ENCODE measurements at regions not wholly inside any gene's neighbourhood (a gene's known extent, or its start where the extent isn't known, plus 50 kb on each side); places are given as distances from the start of the nearest gene placed in this dataset.

GRCh38 chr11:130546438-130546837, 98.0 kb downstream of the ADAMTS15 start:
- DNase-seq (ENCODE audit: low spot score): no peak
- Histone ChIP-seq H3K27ac (no peak overlapping the region), H3K4me3 (no peak overlapping the region)
- no peak for TF ChIP-seq CTCF (IDR thresholded peaks at IDR 0.05)

- Histone ChIP-seq H3K27ac (no peak overlapping the region), H3K4me3 (no peak overlapping the region)
- no peak for DNase-seq (ENCODE audit: low spot score)
- no peak for TF ChIP-seq CTCF (IDR thresholded peaks at IDR 0.05)
These were observed 98.7 kb downstream of the ADAMTS15 start for GRCh38 chr11:130546901-130547694.

- no peak overlapping the region for H3K27ac ChIP-seq
- DNase-seq (ENCODE audit: low spot score): no peak
- no peak for TF ChIP-seq CTCF (IDR thresholded peaks at IDR 0.05)
- no peak overlapping the region for H3K4me3 ChIP-seq
These were observed 99.5 kb downstream of the ADAMTS15 start for GRCh38 chr11:130547761-130548490.

GRCh38 chr11:130548491-130548833, 100.0 kb downstream of the ADAMTS15 start:
- TF ChIP-seq CTCF (IDR thresholded peaks at IDR 0.05): no peak
- DNase-seq (ENCODE audit: low spot score): no peak
- H3K27ac ChIP-seq: no peak overlapping the region
- H3K4me3 ChIP-seq: no peak overlapping the region

GRCh38 chr11:130549393-130549999, 101.1 kb downstream of the ADAMTS15 start:
- TF ChIP-seq CTCF (IDR thresholded peaks at IDR 0.05): no peak
- no peak overlapping the region for H3K4me3 ChIP-seq
- no peak overlapping the region for H3K27ac ChIP-seq
- no peak for DNase-seq (ENCODE audit: low spot score)

- no peak for DNase-seq (ENCODE audit: low spot score)
- Histone ChIP-seq H3K27ac (no peak overlapping the region), H3K4me3 (no peak overlapping the region)
- no peak for TF ChIP-seq CTCF (IDR thresholded peaks at IDR 0.05)
These were observed 101.7 kb downstream of the ADAMTS15 start for GRCh38 chr11:130550150-130550549.
